K562 (cell line): ENCODE measurements at regions not wholly inside any gene's neighbourhood (a gene's known extent, or its start where the extent isn't known, plus 50 kb on each side); places are given as distances from the start of the nearest gene placed in this dataset.

Source experiments
- ZNF75A ChIP-seq: fragments of 450-650 bp; formaldehyde crosslinking; IDR thresholded peaks from 2 replicates; pipeline ENCODE4 v1.4.0; 2020; ENCODE audit warnings: mild to moderate bottlenecking
- TF ChIP-seq, protein P1 (sequence below), 3 experiments: IDR thresholded peaks in 2 of 3; conservative IDR thresholded peaks in 1 of 3; 2 replicates each; pipeline ENCODE4 v1.5.1; 2011 to 2012; ENCODE audit warnings: low read length in 3 of 3, mild to moderate bottlenecking in 3 of 3, control low read depth in 2 of 3, improper control_type of control experiment in 1 of 3, inconsistent platforms in 1 of 3, low read depth in 1 of 3, mixed read lengths in 1 of 3, moderate library complexity in 1 of 3; ENCODE audit not compliant: insufficient read depth in 2 of 3

DNA sequence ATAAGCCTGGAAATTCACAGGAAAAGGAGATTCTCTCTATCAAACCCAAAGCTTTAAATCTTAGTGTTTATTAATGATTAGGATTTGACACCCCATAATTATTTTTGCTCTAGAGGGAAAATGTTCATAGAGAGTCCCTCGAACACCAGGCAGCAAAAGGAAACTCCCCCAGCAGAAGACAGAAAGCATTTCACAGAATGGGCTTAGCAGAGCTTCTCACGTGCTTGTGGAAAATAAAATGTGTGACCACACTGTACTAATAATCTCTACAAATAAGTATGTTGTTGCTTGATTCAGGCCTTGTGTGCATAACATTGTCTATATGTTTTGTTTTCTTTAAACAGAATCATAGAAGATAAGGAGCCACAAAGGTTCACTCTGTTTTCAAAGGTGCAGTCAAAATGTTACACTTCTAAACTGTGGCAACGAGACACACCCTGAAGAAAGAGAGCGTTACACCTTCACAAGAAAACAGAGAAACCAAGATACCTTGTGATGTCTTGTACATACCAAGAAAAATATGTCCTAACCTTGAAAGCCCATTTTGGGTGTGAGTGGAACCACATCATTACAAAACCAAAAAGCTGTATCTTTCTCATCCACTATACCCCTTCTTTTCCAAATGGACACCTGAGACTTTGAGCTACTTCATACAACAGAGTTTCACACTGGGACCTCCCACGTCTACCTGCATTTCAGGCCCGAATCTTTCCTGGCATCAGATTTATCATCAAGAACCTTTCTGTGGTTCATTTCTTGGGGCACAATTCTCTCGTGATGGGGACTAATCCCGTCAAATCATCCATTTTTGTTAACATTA, 282.5 kb downstream of the ETS1 start:
- TF ChIP-seq, protein P1, sequence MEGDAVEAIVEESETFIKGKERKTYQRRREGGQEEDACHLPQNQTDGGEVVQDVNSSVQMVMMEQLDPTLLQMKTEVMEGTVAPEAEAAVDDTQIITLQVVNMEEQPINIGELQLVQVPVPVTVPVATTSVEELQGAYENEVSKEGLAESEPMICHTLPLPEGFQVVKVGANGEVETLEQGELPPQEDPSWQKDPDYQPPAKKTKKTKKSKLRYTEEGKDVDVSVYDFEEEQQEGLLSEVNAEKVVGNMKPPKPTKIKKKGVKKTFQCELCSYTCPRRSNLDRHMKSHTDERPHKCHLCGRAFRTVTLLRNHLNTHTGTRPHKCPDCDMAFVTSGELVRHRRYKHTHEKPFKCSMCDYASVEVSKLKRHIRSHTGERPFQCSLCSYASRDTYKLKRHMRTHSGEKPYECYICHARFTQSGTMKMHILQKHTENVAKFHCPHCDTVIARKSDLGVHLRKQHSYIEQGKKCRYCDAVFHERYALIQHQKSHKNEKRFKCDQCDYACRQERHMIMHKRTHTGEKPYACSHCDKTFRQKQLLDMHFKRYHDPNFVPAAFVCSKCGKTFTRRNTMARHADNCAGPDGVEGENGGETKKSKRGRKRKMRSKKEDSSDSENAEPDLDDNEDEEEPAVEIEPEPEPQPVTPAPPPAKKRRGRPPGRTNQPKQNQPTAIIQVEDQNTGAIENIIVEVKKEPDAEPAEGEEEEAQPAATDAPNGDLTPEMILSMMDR (IDR thresholded peaks at IDR 0.05 in 2 of 3, conservative IDR thresholded peaks at IDR 0.05 in 1 of 3; ENCODE audit: insufficient read depth in 2 of 3, low read depth in 1 of 3, low read length in 3 of 3), result no peak
- TF ChIP-seq ZNF75A (CRISPR knock-in tag), result no peak
